H1 (cell line): ENCODE measurements at regions not wholly inside any gene's neighbourhood (a gene's known extent, or its start where the extent isn't known, plus 50 kb on each side); places are given as distances from the start of the nearest gene placed in this dataset.
A peak's percentile ranks its signal among the peaks of the same experiment; 100 is the strongest.

Experiments used
- CTCF ChIA-PET: fragments of 300-600 bp; sonication (Branson Sonifier 250); formaldehyde crosslinking; loops from one replicate; lab custom pipeline; 2021; ENCODE audit not compliant: partially characterized antibody; lab: Charles Lee
- POLR2A ChIA-PET: fragments of 300-600 bp; sonication (Branson Sonifier 250); formaldehyde crosslinking; loops from one replicate; lab custom pipeline; 2021; ENCODE audit warnings: inconsistent platforms; ENCODE audit not compliant: partially characterized antibody; lab: Charles Lee
- DNase-seq, 2 experiments: peaks; one replicate each; pipeline versions ENCODE4 v3.0.0 to v3.0.0-alpha.2; 2010 to 2022; ENCODE audit warnings: low spot score in 2 of 2, low read depth in 1 of 2, mixed read lengths in 1 of 2
- FAIRE-seq: peaks from 2 replicates; lab custom pipeline; 2011; peaks lifted over from hg19 to GRCh38; lab: Jason Lieb, UNC
- H2AFZ ChIP-seq: 2 replicates; pipeline ENCODE4 v1.8.1; 2012; ENCODE audit warnings: low read length, inconsistent platforms
- H2AK5ac ChIP-seq: 2 replicates; pipeline ENCODE4 v1.6.1; 2013; ENCODE audit warnings: low read depth, low read length
- H2BK120ac ChIP-seq: replicated peaks from 2 replicates; pipeline ENCODE3; 2013; ENCODE audit warnings: low read depth, low read length, inconsistent platforms
- H2BK12ac ChIP-seq: 2 replicates; pipeline ENCODE4 v1.6.1; 2013; ENCODE audit warnings: low read depth, low read length
- H2BK15ac ChIP-seq: 2 replicates; pipeline ENCODE4 v1.6.1; 2013; ENCODE audit warnings: low read length
- H2BK20ac ChIP-seq: 2 replicates; pipeline ENCODE4 v1.6.1; 2013; ENCODE audit warnings: low read length
- H2BK5ac ChIP-seq: 2 replicates; pipeline ENCODE4 v1.6.1; 2013; ENCODE audit warnings: low read depth, low read length
- H3K14ac ChIP-seq: 2 replicates; pipeline ENCODE4 v1.6.1; 2013; ENCODE audit warnings: inconsistent platforms; ENCODE audit not compliant: insufficient read length
- H3K18ac ChIP-seq: 2 replicates; pipeline ENCODE4 v1.6.1; 2013; ENCODE audit warnings: low read length; ENCODE audit errors: extremely low read depth
- H3K23ac ChIP-seq: 2 replicates; pipeline ENCODE4 v1.6.1; 2013; ENCODE audit warnings: inconsistent platforms; ENCODE audit not compliant: insufficient read length
- H3K23me2 ChIP-seq: 2 replicates; pipeline ENCODE4 v1.6.1; 2013; ENCODE audit warnings: low read depth, low read length
- H3K27ac ChIP-seq: 2 replicates; pipeline ENCODE4 v1.6.1; 2011; ENCODE audit warnings: low read depth, low read length, inconsistent platforms
- H3K27me3 ChIP-seq, 4 experiments: replicated peaks in 1 of 4; 1 replicate in 1 of 4; 2 replicates in 3 of 4; pipeline versions ENCODE4 v1.6.1 to v1.8.1; 2011 to 2013; ENCODE audit warnings: low read length in 3 of 4, mild to moderate bottlenecking in 3 of 4, inconsistent platforms in 2 of 4, mixed read lengths in 2 of 4, moderate library complexity in 1 of 4; ENCODE audit not compliant: control insufficient read depth in 3 of 4, insufficient read depth in 3 of 4; ENCODE audit errors: extremely low read depth in 1 of 4
- H3K36me3 ChIP-seq, 4 experiments: 2 replicates each; pipeline versions ENCODE4 v1.6.1 to v1.8.1; 2011 to 2013; ENCODE audit warnings: mild to moderate bottlenecking in 4 of 4, low read length in 3 of 4, moderate library complexity in 2 of 4, control low read depth in 1 of 4, inconsistent platforms in 1 of 4; ENCODE audit not compliant: insufficient read depth in 4 of 4, control insufficient read depth in 2 of 4
- H3K4ac ChIP-seq: replicated peaks from 2 replicates; pipeline ENCODE3; 2013; ENCODE audit warnings: low read length, low read depth, mixed read lengths, inconsistent platforms; ENCODE audit not compliant: insufficient read length
- H3K4me1 ChIP-seq, 4 experiments: replicated peaks in 1 of 4; 1 replicate in 1 of 4; 2 replicates in 3 of 4; pipeline versions ENCODE4 v1.6.1 to v1.8.1; 2011 to 2013; ENCODE audit warnings: low read length in 3 of 4, inconsistent platforms in 2 of 4, mixed read lengths in 1 of 4; ENCODE audit not compliant: insufficient read depth in 4 of 4, control insufficient read depth in 3 of 4
- H3K4me2 ChIP-seq, 2 experiments: 2 replicates each; pipeline versions ENCODE4 v1.6.1 to v1.8.1; 2011 to 2013; ENCODE audit warnings: low read depth in 2 of 2, low read length in 2 of 2, control low read depth in 1 of 2, inconsistent platforms in 1 of 2, mild to moderate bottlenecking in 1 of 2; ENCODE audit not compliant: insufficient read depth in 1 of 2
- H3K4me3 ChIP-seq, 4 experiments: fragments of 200-600, 300-600 bp in 1 of 4; sonication (generic), shearing (Covaris generic), sonication (Bioruptor Twin) in 1 of 4; 2 replicates each; pipeline versions ENCODE4 v1.5.1 to v1.8.1; 2011 to 2016; ENCODE audit warnings: low read length in 4 of 4, low read depth in 3 of 4, control low read depth in 2 of 4, inconsistent platforms in 2 of 4, mild to moderate bottlenecking in 2 of 4, mixed read lengths in 1 of 4, moderate library complexity in 1 of 4; ENCODE audit not compliant: insufficient read depth in 2 of 4; ENCODE audit errors: extremely low read depth in 1 of 4
- H3K56ac ChIP-seq: replicated peaks from 2 replicates; pipeline ENCODE3; 2013; ENCODE audit warnings: low read depth, mild to moderate bottlenecking, mixed read lengths, low read length, inconsistent platforms; ENCODE audit not compliant: insufficient read length
- H3K79me1 ChIP-seq: 2 replicates; pipeline ENCODE4 v1.6.1; 2013; ENCODE audit warnings: low read depth, low read length, control low read depth
- H3K79me2 ChIP-seq, 2 experiments: 2 replicates each; pipeline versions ENCODE4 v1.6.1 to v1.8.1; 2012 to 2013; ENCODE audit warnings: low read length in 2 of 2, mild to moderate bottlenecking in 2 of 2, inconsistent platforms in 1 of 2; ENCODE audit not compliant: insufficient read depth in 2 of 2, control insufficient read depth in 1 of 2
- H3K9ac ChIP-seq, 4 experiments: replicated peaks in 1 of 4; 1 replicate in 1 of 4; 2 replicates in 3 of 4; pipeline versions ENCODE4 v1.6.1 to v1.8.1; 2011 to 2013; ENCODE audit warnings: low read depth in 3 of 4, low read length in 3 of 4, control low read depth in 2 of 4, mild to moderate bottlenecking in 2 of 4, moderate library complexity in 2 of 4, inconsistent platforms in 1 of 4; ENCODE audit errors: extremely low read depth in 1 of 4
- H3K9me3 ChIP-seq, 2 experiments: 2 replicates each; pipeline versions ENCODE4 v1.6.1 to v1.8.1; 2012 to 2013; ENCODE audit warnings: mild to moderate bottlenecking in 2 of 2, moderate library complexity in 2 of 2, control low read depth in 1 of 2, inconsistent platforms in 1 of 2, low read depth in 1 of 2, low read length in 1 of 2, mixed read lengths in 1 of 2; ENCODE audit not compliant: insufficient read depth in 2 of 2
- H4K20me1 ChIP-seq, 2 experiments: replicated peaks in 1 of 2; 2 replicates each; pipeline versions ENCODE3 to v1.8.1; 2011 to 2013; ENCODE audit warnings: inconsistent platforms in 2 of 2, low read length in 2 of 2, mild to moderate bottlenecking in 1 of 2; ENCODE audit not compliant: insufficient read depth in 2 of 2, control insufficient read depth in 1 of 2
- H4K5ac ChIP-seq: 2 replicates; pipeline ENCODE4 v1.6.1; 2013; ENCODE audit warnings: low read length, low read depth, mixed read lengths, inconsistent platforms; ENCODE audit not compliant: insufficient read length
- H4K8ac ChIP-seq: 2 replicates; pipeline ENCODE4 v1.8.0; 2013; ENCODE audit warnings: mild to moderate bottlenecking, moderate library complexity, low read length, inconsistent platforms; ENCODE audit not compliant: insufficient read depth; ENCODE audit errors: extremely low read depth
- H4K91ac ChIP-seq: replicated peaks from 2 replicates; pipeline ENCODE3; 2013; ENCODE audit warnings: low read length, mixed read lengths, inconsistent platforms; ENCODE audit not compliant: insufficient read length
- BACH1 ChIP-seq: IDR thresholded peaks from 2 replicates; pipeline ENCODE4 v1.6.1; 2012; ENCODE audit warnings: low read length, improper control_type of control experiment
- CREB1 ChIP-seq: IDR thresholded peaks from 2 replicates; pipeline ENCODE4 v1.6.1; 2012; ENCODE audit warnings: inconsistent platforms
- GABPA ChIP-seq: IDR thresholded peaks from 2 replicates; pipeline ENCODE4 v1.6.1; 2011; ENCODE audit warnings: mild to moderate bottlenecking, low read length, moderate library complexity, borderline replicate concordance; ENCODE audit not compliant: insufficient read depth
- JUND ChIP-seq: IDR thresholded peaks from 2 replicates; pipeline ENCODE4 v1.6.1; 2011; ENCODE audit warnings: mild to moderate bottlenecking, improper control_type of control experiment, low read length
- KDM4A ChIP-seq: IDR thresholded peaks from one replicate; pipeline ENCODE4 v1.7.1; 2012; ENCODE audit warnings: low read depth, mild to moderate bottlenecking, moderate library complexity, low read length, inconsistent platforms; ENCODE audit not compliant: severe bottlenecking
- MAFK ChIP-seq: IDR thresholded peaks from 2 replicates; pipeline ENCODE4 v1.6.1; 2012; ENCODE audit warnings: low read depth, mild to moderate bottlenecking, improper control_type of control experiment, low read length
- NANOG ChIP-seq: IDR thresholded peaks from 2 replicates; pipeline ENCODE4 v1.6.1; 2011; ENCODE audit warnings: low read length, low read depth, mild to moderate bottlenecking, inconsistent platforms; ENCODE audit not compliant: insufficient read depth, poor library complexity, severe bottlenecking
- NRF1 ChIP-seq: IDR thresholded peaks from 2 replicates; pipeline ENCODE4 v1.6.1; 2011; ENCODE audit warnings: mild to moderate bottlenecking, low read depth, low read length, improper control_type of control experiment
- RAD21 ChIP-seq, 2 experiments: IDR thresholded peaks in 1 of 2; conservative IDR thresholded peaks in 1 of 2; 2 replicates each; pipeline ENCODE4 v1.6.1; 2011; ENCODE audit warnings: low read depth in 2 of 2, low read length in 2 of 2, improper control_type of control experiment in 1 of 2, inconsistent platforms in 1 of 2, mild to moderate bottlenecking in 1 of 2, moderate library complexity in 1 of 2
- SIN3A ChIP-seq, 2 experiments: IDR thresholded peaks in 1 of 2; conservative IDR thresholded peaks in 1 of 2; 2 replicates each; pipeline ENCODE4 v1.6.1; 2011 to 2012; ENCODE audit warnings: low read length in 2 of 2, improper control_type of control experiment in 1 of 2, low read depth in 1 of 2, mild to moderate bottlenecking in 1 of 2
- SP2 ChIP-seq: IDR thresholded peaks from 2 replicates; pipeline ENCODE4 v1.6.1; 2012; ENCODE audit warnings: mild to moderate bottlenecking, low read length, inconsistent platforms
- TAF1 ChIP-seq: IDR thresholded peaks from 2 replicates; pipeline ENCODE4 v1.6.1; 2011; ENCODE audit warnings: mild to moderate bottlenecking, low read depth, low read length
- WGBS, 2 experiments: shearing (Covaris generic) in 1 of 2; methylation state at CpG; one replicate each; pipeline versions ENCODE4 v1.1.6 to v1.1.7; 2013 to 2015; ENCODE audit warnings: low lambda C conversion rate in 2 of 2, mixed read lengths in 2 of 2, inconsistent platforms in 1 of 2, low coverage in 1 of 2, missing lambda C conversion rate in 1 of 2; ENCODE audit not compliant: insufficient replicate concordance in 2 of 2, insufficient coverage in 1 of 2, insufficient read length in 1 of 2; ENCODE audit errors: extremely low coverage in 1 of 2, missing lambda C conversion rate in 1 of 2; 5-methylcytosine and 5-hydroxymethylcytosine counted together

- Histone ChIP-seq H3K9ac (no peak overlapping the region), H3K79me2 (no peaks in the 10 kb centered on the region), H3K79me1 (no peaks in the 10 kb centered on the region), H3K4ac (no peak overlapping the region), H2AK5ac (peak overlapping the region; percentile 89), H4K5ac (no peak overlapping the region), H4K8ac (no peak overlapping the region), H2BK120ac (no peak overlapping the region), H3K14ac (no peak overlapping the region), H3K36me3 (no peaks in the 10 kb centered on the region), H3K4me3 (no peak overlapping the region), H3K4me1 (peaks cover 3 to 28% (median 24%) of the 10 kb centered on the region in 4 experiments), H2BK12ac (peak overlapping the region; percentile 30; the same call in 1 of the 2 replicates), H3K23me2 (peaks cover 3% of the 10 kb centered on the region; the same call in 1 of the 2 replicates), H3K56ac (no peak overlapping the region), H2AFZ (no peak overlapping the region), H3K27ac (no peak overlapping the region), H3K18ac (peak overlapping the region; percentile 25; the same call in 1 of the 2 replicates), H3K23ac (no peak overlapping the region), H3K4me2 (no peak overlapping the region; a peak in 1 of 4 replicates), H2BK20ac (peak overlapping the region; percentile 23), H2BK5ac (peak overlapping the region; percentile 47; the same call in 1 of the 2 replicates), H4K20me1 (peaks cover 0 to 2% of the 10 kb centered on the region in 2 experiments), H3K9me3 (no peaks in the 10 kb centered on the region), H3K27me3 (peaks cover 0 to 6% (median 0%) of the 10 kb centered on the region in 4 experiments; a peak in 2 of 7 replicates), H2BK15ac (no peak overlapping the region), H4K91ac (peak overlapping the region; percentile 36)
- ChIA-PET CTCF (interaction anchor here (1.1 to 2.8 kb wide), 5 partner anchors 9 to 146 kb away, joined by 3 to 11 read pairs (median 7); no protein-coding TSS in a partner anchor), POLR2A (interaction anchor here (1.1 kb wide), 1 partner anchor 15 kb away, joined by 5 read pairs; no protein-coding TSS in a partner anchor)
- 84% methylated on average over 2 of the region's 2 CpGs; no CpG with 5 or more reads in 1 of the 2 experiments for WGBS, 2 experiments
- FAIRE-seq (no peak), DNase-seq (no peak)
- TF ChIP-seq RAD21 (IDR thresholded peaks at IDR 0.05 in 1 of 2, conservative IDR thresholded peaks at IDR 0.05 in 1 of 2; ENCODE audit: low read depth in 2 of 2, low read length in 2 of 2) (no peak), MAFK (no peak), KDM4A (no peak), BACH1 (no peak), SP2 (no peak), GABPA (no peak), NRF1 (no peak), CREB1 (no peak), TAF1 (no peak), SIN3A (conservative IDR thresholded peaks at IDR 0.05 in 1 of 2, IDR thresholded peaks at IDR 0.05 in 1 of 2; ENCODE audit: low read depth in 1 of 2, low read length in 2 of 2) (no peak), JUND (no peak), NANOG (no peak)
These were observed 234.3 kb downstream of the CDC5L start for GRCh38 chr6:44621846-44622245.
